HG03575 (cell line): ENCODE measurements at regions not wholly inside any gene's neighbourhood (a gene's known extent, or its start where the extent isn't known, plus 50 kb on each side); places are given as distances from the start of the nearest gene placed in this dataset.
"Not testable (repeated sequence)": the region's sequence is repeated elsewhere in the genome, so short reads cannot be mapped to it uniquely, and the experiment has no call there.

ENCODE experiments used
- ATAC-seq: cut with Tn5 transposase; IDR thresholded peaks from one replicate; pipeline ENCODE4 v1.9.1; 2021; ENCODE audit not compliant: unreplicated experiment, insufficient number of reproducible peaks, low FRiP score; ENCODE audit errors: extremely low read depth

DNA sequence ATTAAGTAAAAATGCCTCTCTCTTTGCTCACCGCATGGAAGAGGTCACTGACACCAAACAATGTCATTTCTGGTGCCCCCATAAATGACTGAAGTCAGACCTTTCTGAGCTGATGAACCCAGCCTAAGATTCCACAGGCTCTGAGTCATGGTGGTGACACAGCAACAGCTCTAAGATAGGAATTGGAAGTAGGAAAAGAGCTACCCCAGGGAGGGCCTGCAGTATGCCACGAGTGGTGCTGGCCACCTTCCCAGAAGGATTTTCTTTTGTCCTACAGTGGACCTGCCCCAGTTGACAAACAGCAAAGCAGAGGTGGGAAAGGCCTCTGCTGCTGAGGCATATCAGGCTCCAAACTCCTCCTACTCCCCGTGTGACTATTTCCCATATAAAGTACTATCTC is 208.1 kb downstream of the MINAR1 start:
- ATAC-seq, result no peak

DNA sequence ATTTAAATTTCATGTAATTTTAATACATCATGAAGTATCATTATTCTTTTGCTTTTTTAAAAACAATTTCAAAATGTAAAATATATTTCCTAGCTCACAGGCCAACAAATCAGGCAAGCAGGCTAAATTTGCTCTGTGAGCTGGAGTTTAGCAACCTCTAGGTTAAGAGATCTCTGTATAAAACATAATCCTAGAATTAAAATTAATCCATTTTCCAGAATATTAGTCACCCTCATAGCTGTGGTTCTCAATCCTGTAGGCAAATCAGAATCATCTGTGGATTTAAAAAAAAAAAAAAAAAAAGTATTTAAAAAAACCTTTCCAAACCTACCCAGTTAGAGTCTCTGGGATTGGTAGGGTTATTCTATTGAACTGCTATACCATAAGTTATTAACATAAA is 209.7 kb downstream of the MINAR1 start:
- ATAC-seq, result no peak

DNA sequence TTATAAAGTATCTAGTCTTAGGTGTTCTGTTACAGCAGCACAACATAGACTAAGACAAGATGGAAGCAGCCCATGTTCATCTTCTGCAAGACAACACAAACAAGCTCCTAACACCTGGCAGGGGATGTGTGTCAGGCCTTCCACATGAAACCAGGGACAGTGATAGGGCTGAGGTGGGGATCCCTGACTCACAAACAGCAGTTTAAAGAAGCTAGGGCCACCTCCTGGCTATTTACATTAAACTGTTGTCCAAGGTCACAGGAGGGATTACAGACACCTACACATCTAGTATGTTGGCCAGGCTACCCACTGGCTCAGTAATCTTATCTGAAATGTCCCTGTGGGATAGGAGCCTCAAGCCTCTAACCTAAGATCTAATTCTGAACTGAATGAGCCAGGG is 211.3 kb downstream of the MINAR1 start:
- ATAC-seq, result no peak

DNA sequence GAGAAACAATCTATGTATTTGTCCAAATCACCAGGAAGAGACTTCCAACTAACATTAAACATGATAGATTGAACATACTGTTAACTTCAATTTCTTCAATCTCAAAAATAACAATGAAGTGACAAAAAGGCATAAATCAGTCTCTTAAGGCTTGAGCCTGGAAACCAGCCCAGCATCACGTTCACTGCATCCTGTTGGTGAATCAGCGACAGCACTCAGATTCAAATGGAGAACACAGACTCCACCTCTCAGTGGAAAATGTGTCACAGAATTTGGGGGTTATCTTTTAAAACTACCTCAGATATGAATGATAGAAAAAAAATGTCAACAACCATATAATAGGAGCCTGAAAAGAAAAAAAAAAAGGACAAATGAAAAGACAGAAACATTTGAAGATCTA is 212.0 kb downstream of the MINAR1 start:
- no peak for ATAC-seq

DNA sequence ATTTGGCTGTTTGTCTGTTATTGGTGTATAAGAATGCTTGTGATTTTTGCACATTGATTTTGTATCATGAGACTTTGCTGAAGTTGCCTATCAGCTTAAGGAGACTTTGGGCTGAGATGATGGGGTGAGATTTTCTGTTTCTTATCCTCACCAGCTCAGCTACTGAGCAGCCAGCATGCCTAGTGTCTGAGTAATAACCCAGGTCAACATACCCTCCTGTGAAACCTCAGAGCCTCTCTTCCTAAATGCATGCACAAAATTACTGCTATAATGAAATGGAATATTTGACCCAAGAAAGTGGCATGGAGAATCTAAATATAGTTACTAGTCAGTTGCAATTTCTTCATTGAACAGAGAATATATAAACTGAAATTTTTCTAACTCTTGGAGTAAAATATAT is 220.8 kb downstream of the MINAR1 start:
- not testable (repeated sequence) for ATAC-seq

DNA sequence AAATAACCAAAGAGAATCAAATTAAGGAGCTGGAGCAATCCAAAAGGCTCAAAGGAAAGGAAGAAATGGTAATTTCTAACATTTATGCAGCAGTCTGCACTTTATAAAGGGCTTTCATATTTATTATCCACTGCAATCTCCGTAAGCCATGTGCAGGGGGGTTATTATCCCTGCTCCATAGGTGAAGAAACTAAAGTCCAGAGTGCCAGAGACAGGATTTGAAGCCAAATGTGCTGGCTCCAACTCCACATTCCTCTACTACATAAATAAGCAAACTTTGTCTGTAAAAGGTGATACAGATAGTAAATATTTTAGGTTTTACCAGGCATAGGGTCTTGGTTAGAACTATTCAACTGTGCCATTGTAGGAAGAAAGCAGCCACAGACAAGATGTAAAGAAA is 221.4 kb downstream of the MINAR1 start:
- no peak for ATAC-seq

DNA sequence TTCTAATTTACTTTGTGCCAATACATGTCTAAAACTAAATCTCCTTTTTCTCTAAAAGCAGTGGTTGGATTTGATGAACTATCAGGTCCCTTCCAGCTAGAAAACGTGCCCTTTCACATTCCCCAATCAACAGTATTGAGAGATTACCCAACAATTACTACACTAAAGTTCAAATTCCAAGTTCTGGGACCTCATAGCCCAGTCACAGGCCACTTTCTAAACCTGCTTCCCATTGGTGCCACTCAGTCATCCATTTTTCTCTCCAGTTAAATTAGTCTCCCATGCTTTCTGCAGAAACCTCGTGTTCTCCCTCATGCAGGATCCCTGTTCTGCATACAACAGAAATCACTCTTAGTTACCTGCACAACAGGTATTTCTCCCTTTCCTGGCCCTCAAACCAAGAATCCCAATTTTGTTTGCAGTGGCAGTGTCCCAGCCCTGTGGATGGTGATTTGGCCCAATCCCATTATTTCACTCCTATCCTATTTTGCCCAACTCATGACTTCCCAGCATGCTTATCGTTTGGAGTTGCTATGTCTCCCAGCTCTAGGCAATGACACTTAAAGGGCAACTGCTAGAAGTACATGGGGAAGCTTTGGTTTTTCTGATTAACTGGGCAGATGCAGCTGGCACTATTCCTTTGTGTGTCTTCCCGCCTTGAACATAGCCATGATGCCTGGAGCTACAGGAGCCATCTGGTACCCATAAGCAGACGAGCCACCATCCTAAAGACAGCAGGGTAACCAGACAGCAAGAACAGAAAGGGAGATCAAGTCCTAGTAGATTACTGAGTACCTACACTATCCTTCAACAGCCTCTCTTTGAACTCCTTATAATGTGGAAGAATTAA is 224.2 kb downstream of the MINAR1 start:
- no peak for ATAC-seq

DNA sequence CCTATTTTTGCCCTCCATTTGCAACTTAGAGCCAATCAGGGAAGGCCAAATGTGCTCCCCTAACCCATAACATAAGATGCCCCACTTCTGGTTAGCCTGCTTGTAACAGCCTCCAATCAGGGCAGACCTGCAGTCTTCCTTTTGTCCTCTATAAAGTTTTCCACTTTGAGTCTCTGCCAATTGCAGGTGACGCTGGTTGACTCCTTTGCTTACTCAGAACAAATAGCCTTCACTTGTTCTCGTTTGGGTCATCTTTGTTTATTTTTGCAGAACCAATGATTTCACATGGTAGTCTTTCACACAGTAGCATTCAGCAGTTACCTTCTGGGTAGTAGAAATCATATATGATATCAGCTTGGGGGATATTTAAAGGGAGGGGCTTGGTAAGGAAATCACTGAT is 225.6 kb downstream of the MINAR1 start:
- ATAC-seq, result no peak

DNA sequence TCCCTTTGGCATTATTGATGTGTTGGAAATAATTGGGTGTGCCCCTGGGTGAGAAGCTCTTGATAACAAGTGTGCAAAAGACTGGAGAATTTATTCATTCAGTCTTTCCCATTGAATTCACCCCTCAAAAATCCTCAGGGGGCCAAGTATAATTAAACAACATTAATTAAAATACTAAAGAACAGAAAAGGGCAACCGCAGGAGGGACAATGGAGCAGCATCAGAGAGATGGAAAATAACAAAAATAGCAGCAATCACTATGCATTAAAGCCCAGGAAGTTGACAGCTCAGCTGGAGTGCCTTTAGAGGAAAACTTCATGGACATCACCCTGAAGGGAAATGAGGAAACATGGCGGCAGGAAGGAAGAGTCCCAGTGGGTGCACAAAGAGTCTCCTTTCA is 227.6 kb downstream of the MINAR1 start:
- no peak for ATAC-seq

DNA sequence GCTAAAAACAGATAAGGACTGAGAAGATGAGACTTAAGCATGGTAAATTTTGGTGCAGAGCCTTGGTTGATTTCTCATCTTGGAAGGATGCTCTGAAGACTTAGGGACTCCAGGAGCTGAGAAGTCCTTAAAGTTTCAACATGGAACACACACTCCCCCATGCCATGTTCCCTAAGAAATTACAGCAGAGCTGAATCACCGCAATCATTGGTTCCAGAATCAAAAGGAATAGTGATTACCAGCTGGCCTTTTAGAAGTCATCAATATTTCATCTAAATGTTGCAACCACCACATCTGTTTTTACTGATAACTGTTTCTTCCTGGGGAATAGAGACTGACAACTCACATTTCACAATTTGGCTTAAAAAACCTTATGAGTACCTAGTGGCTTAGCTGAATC is 229.3 kb downstream of the MINAR1 start:
- no peak for ATAC-seq

DNA sequence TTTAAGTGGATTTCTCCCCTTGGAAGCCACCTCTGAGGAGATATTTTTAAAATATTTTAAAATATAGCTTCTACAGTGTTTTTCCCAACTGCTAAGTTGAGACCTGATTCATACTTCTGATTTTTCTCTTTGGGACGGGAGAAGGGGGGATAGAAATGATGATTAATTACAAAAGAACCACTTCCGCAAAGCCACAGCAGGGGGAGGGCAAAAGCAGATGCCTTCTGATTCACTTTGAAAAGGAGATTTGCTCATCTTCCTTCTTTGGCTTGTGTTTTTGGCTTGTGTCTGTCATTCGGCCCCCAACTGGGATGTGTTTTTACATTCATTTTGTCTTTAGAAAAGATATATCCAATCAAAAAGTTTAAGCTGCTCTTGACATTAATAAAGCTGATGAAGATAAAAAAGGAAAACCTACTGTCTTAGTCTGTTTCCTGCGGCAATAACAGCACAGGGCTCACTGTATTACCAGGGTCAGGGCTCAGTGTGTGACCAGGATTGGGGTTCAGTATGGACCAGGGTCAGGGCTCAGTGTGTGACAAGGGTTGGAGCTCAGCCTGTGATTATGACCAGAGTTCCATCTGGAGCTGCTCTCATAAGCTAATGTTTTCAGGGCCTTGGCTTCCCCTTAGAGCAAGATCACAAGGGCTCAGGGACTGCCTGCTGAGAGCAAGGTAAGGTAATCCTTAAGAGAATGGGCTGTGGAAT is 223.2 kb downstream of the MTHFS start:
- no peak for ATAC-seq

DNA sequence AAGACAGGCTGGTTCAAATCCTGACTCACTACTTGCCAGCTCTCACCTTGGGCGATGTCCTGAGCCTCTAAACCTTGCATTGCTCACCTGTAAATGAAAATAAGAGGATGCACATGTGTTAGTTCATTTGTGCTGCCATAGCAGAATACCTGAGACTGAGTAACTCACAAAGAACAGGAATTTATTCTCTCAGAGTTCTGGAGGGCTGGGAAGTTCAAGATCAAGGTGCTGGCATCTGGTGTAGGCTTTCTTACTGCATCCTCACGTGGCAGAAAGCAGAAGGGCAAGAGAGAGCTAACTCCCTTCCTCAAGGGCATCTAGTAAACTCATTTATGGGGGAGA is 222.7 kb downstream of the MTHFS start:
- ATAC-seq, result no peak

DNA sequence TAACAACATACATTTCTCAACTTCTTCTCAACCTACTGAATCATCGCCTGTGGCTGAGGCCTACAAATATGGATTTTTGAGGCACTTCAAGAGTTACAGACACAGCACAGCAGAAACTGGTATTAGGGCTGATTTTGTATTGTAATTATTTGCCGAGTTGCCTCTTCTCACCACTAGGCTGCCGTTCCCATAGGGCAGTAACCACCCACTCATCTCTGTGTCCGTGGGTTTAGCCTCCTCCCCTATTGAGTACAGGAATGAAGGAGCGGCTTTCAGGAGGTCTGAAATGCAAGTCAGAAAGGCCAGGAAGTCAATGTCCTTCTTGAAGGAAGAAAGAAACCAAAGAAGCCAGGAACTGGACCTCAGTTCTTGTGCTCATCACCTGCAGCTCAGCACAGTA is 220.8 kb downstream of the MTHFS start:
- ATAC-seq, result no peak

DNA sequence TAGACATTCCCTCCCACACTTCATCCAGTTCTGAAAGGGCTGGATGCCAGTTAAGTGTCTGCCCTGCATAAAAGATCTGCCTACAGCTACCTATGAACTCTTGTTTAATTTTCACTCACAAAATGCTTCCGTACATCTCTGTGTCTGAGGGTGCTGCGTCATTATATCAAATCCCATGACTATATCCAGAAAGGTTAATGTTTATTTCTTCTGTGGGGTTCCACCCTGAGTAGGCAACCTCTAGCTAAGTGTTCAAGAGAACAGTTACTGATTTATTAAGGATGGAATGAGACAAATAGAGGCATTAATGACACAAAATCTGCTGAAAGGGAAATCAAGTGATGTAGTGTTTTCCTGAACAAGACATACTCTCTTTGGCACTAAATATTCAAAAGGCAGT is 220.2 kb downstream of the MTHFS start:
- ATAC-seq, result no peak

DNA sequence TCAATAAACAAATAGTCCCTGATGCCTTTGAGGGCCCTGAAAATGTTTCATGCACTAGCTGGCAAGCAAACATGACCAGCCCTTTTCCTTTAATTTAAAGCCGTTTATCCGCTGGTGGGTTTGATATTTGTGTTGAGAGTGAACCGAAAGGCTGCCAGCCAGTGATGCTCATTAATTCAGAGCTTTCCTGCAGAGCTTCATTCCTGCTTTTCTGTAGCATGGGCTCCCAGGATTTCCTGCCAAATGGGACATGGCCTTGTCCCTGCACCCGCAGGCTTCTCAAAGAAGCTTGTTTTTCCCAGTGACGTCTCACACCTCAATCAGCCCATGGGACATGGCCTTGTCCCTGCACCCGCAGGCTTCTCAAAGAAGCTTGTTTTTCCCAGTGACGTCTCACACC is 219.6 kb downstream of the MTHFS start:
- no peak for ATAC-seq

DNA sequence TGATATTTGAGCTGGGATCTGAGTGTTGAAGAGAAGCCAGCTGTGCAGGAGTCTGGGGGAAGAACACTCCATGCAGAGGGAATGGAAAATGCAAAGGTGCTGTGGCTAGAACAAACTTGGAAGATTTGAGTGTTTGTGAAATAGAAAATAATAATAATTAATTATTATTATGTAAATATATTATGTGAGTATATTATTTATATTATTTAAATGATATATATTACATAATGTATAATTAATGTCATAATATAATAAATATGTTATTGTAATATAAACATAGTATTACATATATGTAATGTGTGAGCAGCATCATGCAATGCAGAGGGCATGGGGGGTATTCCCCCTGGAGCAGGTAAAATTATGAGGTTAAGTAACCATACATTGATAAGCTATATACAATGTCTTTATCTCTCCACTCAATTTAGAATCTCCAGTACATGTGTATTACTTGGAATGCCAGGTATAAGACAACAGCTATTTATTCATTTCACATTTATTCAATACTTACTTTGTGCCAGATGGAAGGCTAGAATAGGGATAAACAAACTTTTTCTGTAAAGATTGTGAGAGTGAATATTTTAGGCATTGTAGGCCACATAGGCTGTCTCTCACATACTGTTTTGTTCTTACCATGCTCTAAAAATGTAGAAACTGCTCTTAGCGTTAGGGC is 218.6 kb downstream of the MTHFS start:
- ATAC-seq, result no peak

DNA sequence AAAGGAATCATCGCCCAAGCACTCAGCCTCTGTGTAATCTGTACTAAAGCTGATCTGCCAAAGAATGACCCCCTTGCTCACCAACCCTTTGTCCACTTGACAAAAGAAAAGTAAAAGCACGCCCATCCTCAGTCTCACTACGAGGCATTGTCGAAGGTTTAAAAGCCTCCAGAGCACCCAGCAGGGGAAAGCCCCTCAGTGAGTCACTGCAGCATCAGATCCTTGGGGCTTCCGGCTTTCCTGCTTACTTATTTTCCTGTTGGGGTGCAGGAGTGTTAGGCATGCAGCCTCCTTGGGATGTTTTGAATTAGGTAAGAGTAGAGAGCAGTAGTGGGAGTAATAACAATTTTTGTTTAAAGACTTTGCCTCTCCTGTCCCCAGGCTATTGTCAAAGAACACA is 216.1 kb downstream of the MTHFS start:
- ATAC-seq, result no peak

DNA sequence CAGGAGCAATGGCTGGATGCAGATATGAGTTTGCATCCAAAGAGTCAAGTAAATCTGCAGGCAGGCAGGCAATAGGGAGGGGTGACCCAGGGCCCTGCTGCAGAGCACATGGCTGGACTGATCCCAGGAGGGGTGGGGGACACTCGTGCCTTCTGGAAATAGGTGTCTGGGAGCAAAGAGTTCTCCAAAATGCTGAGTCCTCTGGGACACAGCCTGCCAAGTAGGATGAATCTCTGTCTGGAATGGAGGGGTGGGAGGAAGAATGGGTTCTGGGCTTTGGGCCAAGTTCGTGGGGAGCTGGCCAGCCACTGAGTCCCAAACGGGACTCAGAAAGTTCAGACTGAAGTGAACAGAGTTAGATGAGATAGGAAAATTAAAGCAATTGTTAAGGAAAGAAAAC is 214.5 kb downstream of the MTHFS start:
- no peak for ATAC-seq

DNA sequence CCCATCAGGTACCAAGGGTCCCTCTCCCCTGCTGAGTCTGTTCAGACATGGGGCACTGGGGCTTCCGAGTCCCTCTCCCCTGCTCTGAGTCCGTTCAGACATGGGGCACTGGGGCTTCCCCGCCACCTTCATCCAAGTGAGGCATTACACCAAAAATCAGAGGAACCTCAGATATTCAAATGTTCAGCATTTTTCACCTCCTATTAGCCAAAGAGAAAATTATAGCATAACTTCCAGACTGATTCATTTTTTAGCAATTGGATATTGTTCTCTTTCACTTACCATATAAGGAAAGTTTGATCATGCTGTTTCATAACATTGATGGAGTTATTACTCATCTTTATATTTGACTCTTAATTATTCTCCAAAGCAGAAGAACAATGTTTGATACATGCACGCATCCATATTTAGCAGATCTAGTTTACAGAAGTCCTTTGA is 213.9 kb downstream of the MTHFS start:
- ATAC-seq, result no peak

DNA sequence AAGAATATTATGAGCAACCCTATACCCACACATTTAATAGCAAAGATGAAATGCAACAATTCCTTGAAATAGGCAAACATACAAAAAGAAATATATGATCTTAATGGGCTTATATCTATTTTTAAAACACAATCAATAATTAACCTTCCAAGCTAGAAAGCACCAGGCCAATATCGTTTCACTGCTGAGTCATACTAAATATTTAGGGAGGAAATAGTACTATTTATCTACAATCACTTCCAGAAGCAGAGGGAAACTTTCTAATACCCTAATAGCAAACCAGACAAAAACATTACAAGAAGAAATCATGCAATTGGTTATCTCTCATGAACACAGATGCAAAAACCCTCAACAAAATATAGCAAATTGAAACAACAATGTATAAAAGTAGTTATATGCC is 207.8 kb downstream of the MTHFS start:
- ATAC-seq, result no peak
